HG03378 (cell line): ENCODE measurements at regions not wholly inside any gene's neighbourhood (a gene's known extent, or its start where the extent isn't known, plus 50 kb on each side); places are given as distances from the start of the nearest gene placed in this dataset.

Source experiments
- ATAC-seq: cut with Tn5 transposase; IDR thresholded peaks from one replicate; pipeline ENCODE4 v1.9.1; 2021; ENCODE audit warnings: mild to moderate bottlenecking, moderate library complexity; ENCODE audit not compliant: unreplicated experiment

- no peak for ATAC-seq
These were observed 224.2 kb downstream of the RBM43 start for GRCh38 chr2:151037434-151037833.

- ATAC-seq = no peak
These were observed 228.1 kb downstream of the RBM43 start for GRCh38 chr2:151033271-151034248.

GRCh38 chr2:151032741-151033191, 228.9 kb downstream of the RBM43 start:
- no peak for ATAC-seq

- no peak for ATAC-seq
These were observed 230.9 kb downstream of the RBM43 start for GRCh38 chr2:151030663-151031230.

GRCh38 chr2:151029406-151030157, 232.1 kb downstream of the RBM43 start:
- ATAC-seq = no peak

- no peak for ATAC-seq
These were observed 232.9 kb downstream of the RBM43 start for GRCh38 chr2:151028691-151029176.

GRCh38 chr2:151027151-151027550, 234.5 kb downstream of the RBM43 start:
- ATAC-seq = no peak

- ATAC-seq = no peak
These were observed 235.8 kb downstream of the RBM43 start for GRCh38 chr2:151025816-151026215.

- ATAC-seq = no peak
These were observed 236.9 kb downstream of the RBM43 start for GRCh38 chr2:151024696-151025251.

- no peak for ATAC-seq
These were observed 239.8 kb downstream of the RBM43 start for GRCh38 chr2:151021747-151022452.

- ATAC-seq = peak; percentile 96
These were observed 241.3 kb downstream of the RBM43 start for GRCh38 chr2:151020411-151020810.

GRCh38 chr2:151009437-151010175, 252.1 kb downstream of the RBM43 start:
- ATAC-seq = no peak

- no peak for ATAC-seq
These were observed 254.3 kb downstream of the RBM43 start for GRCh38 chr2:151007365-151007764.

GRCh38 chr2:151002959-151003600, 258.6 kb downstream of the RBM43 start:
- no peak for ATAC-seq

- ATAC-seq = no peak
These were observed 263.8 kb downstream of the RBM43 start for GRCh38 chr2:150997702-150998440.

- no peak for ATAC-seq
These were observed 264.6 kb downstream of the RBM43 start for GRCh38 chr2:150997066-150997465.

GRCh38 chr2:150994076-150994475, 267.6 kb downstream of the RBM43 start:
- no peak for ATAC-seq

- ATAC-seq = no peak
These were observed 271.7 kb downstream of the RBM43 start for GRCh38 chr2:150989969-150990368.
